ENCODE measurements at regions not wholly inside any gene's neighbourhood (a gene's known extent, or its start where the extent isn't known, plus 50 kb on each side); places are given as distances from the start of the nearest gene placed in this dataset.

DNA sequence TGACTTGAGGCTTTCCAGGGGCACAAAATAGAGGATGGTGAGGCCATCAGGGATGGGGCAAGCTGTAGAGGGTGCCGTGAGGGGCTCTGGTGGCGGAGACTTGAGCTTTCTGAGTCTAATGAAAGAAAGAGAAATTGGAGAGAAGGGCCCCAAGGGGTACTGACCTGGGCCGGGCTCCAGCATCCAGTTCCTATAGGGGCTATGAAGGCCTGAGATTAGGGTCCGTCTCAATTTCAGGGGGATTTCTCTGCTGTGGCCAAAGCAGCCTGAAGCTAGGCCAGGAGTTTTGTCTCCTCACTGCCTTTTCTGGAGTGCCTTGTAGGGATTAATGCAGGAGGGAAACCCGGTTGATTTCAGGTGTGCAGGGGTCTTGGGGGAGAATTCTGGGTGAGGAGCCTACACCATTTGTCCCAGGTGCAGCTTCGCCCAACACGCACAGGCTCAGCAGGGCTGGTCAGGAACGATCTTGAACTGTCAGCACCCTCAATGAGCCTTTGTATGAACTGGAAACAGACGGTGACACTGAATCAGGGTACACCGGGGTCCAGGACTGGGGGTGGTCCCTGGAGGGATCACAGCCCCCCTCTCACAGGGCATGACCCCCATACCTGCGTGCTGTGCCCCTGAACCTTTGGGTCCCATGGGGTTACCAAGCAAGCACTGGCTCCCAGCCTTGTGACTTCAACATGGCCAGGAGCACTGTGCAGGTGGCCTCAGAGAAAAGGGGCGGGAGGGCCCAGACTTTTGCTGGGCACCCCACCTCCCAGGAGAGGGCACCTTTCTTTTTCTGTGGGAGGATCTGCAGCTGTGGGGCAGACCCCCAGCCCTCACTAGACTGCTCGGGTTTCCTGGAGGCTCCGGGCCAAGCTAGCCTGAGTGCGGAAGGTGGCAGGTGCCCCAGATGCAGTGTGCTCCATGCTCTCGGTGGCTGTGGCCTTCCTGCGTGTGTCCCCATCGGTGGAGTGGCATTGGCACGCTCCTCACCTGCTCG is 122.9 kb upstream of the RET start:
- no peak overlapping the region for H3K4me3 ChIP-seq (ENCODE audit: low read length)

DNA sequence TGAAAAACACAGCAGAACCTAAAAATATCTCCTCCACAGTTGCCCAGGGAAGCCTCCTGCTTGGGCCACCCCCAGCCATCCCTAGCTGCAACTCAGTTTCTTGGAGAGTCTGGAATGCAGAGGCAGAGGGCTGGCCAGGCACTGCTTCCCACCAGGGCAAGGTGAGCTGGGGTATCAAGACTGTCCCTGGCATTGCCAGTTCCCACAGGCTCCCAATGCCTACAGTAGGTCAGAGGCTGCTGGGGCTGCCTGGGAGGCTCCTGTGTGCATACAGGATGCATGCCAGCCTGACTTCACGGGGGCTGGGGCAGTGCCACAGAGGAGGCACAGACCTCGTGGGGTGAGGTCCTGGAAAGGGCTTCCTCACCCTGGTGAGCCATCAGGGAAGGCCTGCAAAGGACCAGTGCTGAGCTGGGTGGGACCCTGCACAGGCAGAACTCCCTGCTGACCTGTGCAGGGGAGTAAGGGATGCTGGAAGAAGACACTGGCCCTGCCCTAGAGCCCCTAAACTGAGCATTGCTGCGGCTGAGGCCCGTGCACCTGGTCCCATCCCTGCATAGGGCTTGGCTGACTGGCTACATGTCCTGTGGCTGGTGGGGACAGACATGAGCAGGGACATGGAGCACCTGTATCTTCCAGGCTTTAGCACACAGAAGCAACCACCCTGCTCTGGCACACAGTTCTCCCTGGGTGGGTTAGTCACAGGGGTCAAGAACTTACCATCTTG is 121.9 kb upstream of the RET start:
- no peak overlapping the region for H3K27ac ChIP-seq (ENCODE audit: low read length)
- H3K4me3 ChIP-seq (ENCODE audit: low read length): no peak overlapping the region
- H3K27me3 ChIP-seq (ENCODE audit: control insufficient read depth, insufficient read depth): no peaks in the 10 kb centered on the region
- H3K9me3 ChIP-seq (ENCODE audit: control insufficient read depth, low read length): no peaks in the 10 kb centered on the region
- 78% methylated on average over 4 of the region's 4 CpGs for WGBS
- intact Hi-C loops (cut with DNase I): no loop called here
- DNase-seq: no peak
- H3K4me1 ChIP-seq (ENCODE audit: control insufficient read depth, insufficient read depth, low read length): no peaks in the 10 kb centered on the region
- no peak for ATAC-seq

More for the DNA sequence above, 122.9 kb upstream of the RET start:
- DNase-seq: peak in 1 of 3 donors; percentile 33
- Histone ChIP-seq H3K9me3 (ENCODE audit: control insufficient read depth, low read length) (no peaks in the 10 kb centered on the region), H3K4me1 (ENCODE audit: control insufficient read depth, insufficient read depth, low read length) (no peaks in the 10 kb centered on the region), H3K27ac (ENCODE audit: low read length) (no peak overlapping the region), H3K27me3 (ENCODE audit: control insufficient read depth, insufficient read depth) (no peaks in the 10 kb centered on the region)
- 88% methylated on average over 20 of the region's 20 CpGs for WGBS
- ATAC-seq: no peak
- intact Hi-C loops (cut with DNase I): no loop called here

DNA sequence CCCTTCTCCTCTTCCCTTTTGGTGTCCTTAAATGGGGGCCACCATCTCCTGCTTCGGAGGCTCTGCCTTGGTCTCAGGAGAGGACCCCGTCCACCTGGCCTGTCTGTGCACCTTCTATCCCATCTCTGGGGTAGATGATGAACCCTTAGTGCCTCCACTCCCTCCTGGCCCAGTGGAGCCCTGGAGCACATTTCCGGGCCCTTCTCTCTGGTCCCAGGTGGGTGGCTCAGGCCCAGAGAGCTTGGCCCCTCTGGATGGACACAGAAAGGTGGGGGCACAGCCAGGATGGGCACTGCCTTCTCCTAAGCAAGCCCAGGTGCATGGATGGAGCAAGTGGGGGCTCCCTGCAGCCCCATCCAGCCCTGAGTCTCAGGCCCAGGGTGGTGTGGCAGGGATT is 121.4 kb upstream of the RET start:
- no peak for ATAC-seq

DNA sequence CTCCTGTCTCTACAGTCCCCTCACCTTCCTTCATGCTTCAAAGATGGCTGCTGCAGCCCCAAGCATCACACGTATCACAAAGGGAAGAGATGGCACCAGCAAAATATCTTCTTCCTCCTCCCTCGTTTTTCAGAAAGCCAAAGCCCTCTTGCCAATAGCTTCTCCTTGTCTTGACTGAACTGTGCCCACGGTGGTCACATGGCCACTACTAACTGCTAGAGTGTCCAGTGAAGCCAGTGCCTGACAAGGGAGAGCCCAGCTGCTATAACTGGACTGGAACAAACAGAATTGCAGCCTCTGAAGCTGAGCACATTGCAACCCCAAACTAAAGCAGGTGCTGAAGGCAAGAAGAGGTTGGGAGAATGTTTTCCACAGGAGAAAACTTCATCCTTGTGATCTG is 120.8 kb upstream of the RET start:
- Histone ChIP-seq H3K4me1 (ENCODE audit: control insufficient read depth, insufficient read depth, low read length) (no peaks in the 10 kb centered on the region), H3K4me3 (ENCODE audit: low read length) (no peak overlapping the region), H3K27ac (ENCODE audit: low read length) (no peak overlapping the region), H3K9me3 (ENCODE audit: control insufficient read depth, low read length) (no peaks in the 10 kb centered on the region), H3K27me3 (ENCODE audit: control insufficient read depth, insufficient read depth) (no peaks in the 10 kb centered on the region)
- 74% methylated on average over 3 of the region's 3 CpGs for WGBS
- ATAC-seq: no peak
- intact Hi-C loops (cut with DNase I): no loop called here
- DNase-seq: no peak

More for the DNA sequence above, 121.4 kb upstream of the RET start:
- H3K27ac ChIP-seq (ENCODE audit: low read length): no peak overlapping the region
- no peaks in the 10 kb centered on the region for H3K4me1 ChIP-seq (ENCODE audit: control insufficient read depth, insufficient read depth, low read length)
- no peaks in the 10 kb centered on the region for H3K9me3 ChIP-seq (ENCODE audit: control insufficient read depth, low read length)
- no peaks in the 10 kb centered on the region for H3K27me3 ChIP-seq (ENCODE audit: control insufficient read depth, insufficient read depth)
- no peak overlapping the region for H3K4me3 ChIP-seq (ENCODE audit: low read length)
- WGBS: 98% methylated on average over 3 of the region's 3 CpGs
- intact Hi-C loops (cut with DNase I): no loop called here
- DNase-seq: no peak

DNA sequence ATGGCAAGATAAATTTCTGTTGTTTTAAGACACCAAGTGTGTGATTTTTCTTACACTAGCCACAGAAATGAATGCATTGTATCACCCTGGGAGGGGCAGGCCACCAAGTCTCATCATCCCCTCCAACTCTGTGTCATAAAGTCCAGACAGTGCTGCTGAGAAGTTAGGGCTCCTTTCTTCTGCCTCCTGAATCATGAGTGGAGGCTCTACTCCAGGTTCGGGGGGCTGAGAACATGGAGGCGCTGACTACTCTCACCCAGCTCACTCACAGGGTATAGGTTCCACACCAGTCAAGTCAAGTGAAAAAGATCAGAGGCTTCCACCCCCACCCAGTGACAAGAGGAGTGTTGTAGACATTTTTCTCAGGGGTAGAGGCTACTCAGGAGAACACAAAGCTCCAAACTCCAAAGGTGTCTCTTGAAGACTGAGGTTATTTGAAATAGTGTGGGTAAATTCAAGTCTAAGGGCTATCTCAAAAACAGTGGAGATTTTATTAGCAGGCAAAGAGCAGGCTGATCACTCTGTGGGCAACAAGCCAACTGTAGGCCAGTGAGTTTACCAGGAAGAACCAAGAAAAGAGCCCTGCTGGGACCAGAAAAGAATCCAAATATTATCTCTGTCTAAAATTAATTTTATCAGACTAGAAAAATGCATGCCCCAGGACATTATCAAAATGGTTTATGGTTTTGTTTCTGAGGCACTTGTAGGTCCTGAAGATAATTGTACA is 118.6 kb upstream of the RET start:
- DNase-seq (no peak), ATAC-seq (no peak)
- WGBS: 98% methylated on average over 2 of the region's 2 CpGs
- intact Hi-C loops (cut with DNase I): no loop called here
- Histone ChIP-seq H3K4me3 (ENCODE audit: low read length) (no peak overlapping the region), H3K27ac (ENCODE audit: low read length) (no peak overlapping the region), H3K27me3 (ENCODE audit: control insufficient read depth, insufficient read depth) (no peaks in the 10 kb centered on the region), H3K4me1 (ENCODE audit: control insufficient read depth, insufficient read depth, low read length) (no peaks in the 10 kb centered on the region), H3K9me3 (ENCODE audit: control insufficient read depth, low read length) (no peaks in the 10 kb centered on the region)

DNA sequence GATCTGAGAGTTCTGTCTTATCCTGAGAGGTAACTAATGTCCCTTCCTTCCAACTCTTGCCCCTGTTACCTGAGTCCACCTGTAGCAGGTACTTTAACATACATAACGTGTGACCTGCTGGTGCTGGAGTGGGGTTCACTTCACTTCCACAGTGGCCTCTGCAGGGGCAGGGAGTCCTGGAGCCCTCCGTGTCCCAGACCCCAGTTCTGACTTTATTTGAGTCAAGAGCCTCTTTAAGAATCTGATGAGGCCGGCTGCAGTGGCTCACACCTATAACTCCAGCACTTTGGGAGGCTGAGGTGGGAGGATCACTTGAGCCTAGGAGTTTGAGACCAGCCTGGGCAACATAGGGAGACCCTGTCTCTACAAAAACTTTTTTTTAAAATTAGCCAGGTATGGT is 117.0 kb upstream of the RET start:
- Histone ChIP-seq H3K4me1 (ENCODE audit: control insufficient read depth, insufficient read depth, low read length) (no peaks in the 10 kb centered on the region), H3K4me3 (ENCODE audit: low read length) (no peak overlapping the region), H3K27ac (ENCODE audit: low read length) (no peak overlapping the region), H3K9me3 (ENCODE audit: control insufficient read depth, low read length) (no peaks in the 10 kb centered on the region), H3K27me3 (ENCODE audit: control insufficient read depth, insufficient read depth) (no peaks in the 10 kb centered on the region)
- ATAC-seq (no peak), DNase-seq (no peak)
- WGBS: 87% methylated on average over 3 of the region's 3 CpGs
- intact Hi-C loops (cut with DNase I): no loop called here

DNA sequence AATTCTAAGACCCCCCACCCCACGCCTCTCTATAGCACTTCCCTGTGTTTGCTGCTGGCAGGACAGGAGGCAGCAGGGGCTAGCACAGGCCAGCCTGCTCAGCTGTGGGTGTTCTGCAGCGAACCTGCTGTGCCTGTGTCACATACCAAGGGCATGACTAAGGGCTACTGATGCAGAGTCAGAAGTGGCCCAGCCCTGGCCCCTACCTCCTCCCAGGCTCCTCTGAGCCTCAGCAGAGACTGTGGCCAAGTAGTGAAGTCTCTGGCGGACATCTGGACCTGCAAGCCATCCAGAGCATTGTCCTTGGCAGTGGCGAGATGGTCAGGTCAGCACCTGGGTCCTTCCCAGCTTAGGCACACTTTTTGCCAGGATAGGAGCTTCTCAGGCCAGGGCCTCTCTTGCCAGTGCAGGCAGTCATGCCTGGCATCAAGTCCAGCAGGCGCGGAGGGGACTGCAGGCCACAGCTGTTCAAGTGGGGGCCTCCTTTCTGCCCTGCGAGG is 116.3 kb upstream of the RET start:
- WGBS: 75% methylated on average over 7 of the region's 7 CpGs
- H3K27ac ChIP-seq (ENCODE audit: low read length): no peak overlapping the region
- H3K4me1 ChIP-seq (ENCODE audit: control insufficient read depth, insufficient read depth, low read length): no peaks in the 10 kb centered on the region
- peak in 1 of 3 donors; percentile 22 for DNase-seq
- intact Hi-C loops (cut with DNase I): no loop called here
- peak; percentile 37 to 53 for ATAC-seq
- no peaks in the 10 kb centered on the region for H3K9me3 ChIP-seq (ENCODE audit: control insufficient read depth, low read length)
- H3K27me3 ChIP-seq (ENCODE audit: control insufficient read depth, insufficient read depth): no peaks in the 10 kb centered on the region
- H3K4me3 ChIP-seq (ENCODE audit: low read length): no peak overlapping the region

DNA sequence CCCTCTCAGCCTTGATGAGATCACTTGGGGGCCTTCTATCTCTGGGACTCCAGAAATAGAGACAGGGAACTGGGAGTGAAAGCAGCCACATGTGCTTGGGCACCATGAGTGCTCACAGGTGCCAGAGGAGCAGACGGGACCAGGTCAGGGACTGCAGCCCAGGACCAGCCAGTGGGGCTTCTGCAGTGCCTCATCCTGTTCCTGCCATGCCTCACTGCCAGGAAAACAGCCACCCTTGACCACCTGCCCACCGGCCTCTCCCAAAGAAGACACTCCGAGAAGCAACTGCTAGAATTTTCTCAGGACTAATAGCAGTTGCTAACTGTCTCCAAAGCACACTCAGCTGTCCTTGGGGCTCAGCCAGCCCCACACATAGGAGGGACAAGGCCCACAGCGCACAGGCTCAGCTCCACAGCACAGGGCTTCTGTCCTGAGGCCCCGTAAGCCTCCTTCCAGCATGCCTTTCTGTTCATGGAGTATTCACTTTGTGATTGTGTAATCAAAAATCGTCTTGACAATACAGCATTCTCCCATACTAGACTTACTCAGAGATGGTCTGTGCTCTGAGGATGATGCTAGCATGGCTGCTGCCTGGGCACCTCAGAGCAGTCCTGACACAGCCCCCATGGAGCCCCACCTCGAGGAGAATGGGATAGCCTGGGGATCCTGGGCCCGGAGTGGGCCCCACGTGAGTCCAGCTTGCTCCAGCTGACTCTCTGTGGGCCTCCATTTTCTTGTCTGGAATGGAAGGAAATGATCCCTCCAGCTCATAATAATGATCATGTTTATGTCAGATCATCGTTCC is 115.7 kb upstream of the RET start:
- ATAC-seq: peak; percentile 27 to 45
- no peaks in the 10 kb centered on the region for H3K4me1 ChIP-seq (ENCODE audit: control insufficient read depth, insufficient read depth, low read length)
- DNase-seq: peak in 1 of 3 donors; percentile 43
- intact Hi-C loops (cut with DNase I): no loop called here
- H3K27ac ChIP-seq (ENCODE audit: low read length): no peak overlapping the region
- 64% methylated on average over 10 of the region's 10 CpGs for WGBS
- no peaks in the 10 kb centered on the region for H3K9me3 ChIP-seq (ENCODE audit: control insufficient read depth, low read length)
- H3K4me3 ChIP-seq (ENCODE audit: low read length): no peak overlapping the region
- no peaks in the 10 kb centered on the region for H3K27me3 ChIP-seq (ENCODE audit: control insufficient read depth, insufficient read depth)

DNA sequence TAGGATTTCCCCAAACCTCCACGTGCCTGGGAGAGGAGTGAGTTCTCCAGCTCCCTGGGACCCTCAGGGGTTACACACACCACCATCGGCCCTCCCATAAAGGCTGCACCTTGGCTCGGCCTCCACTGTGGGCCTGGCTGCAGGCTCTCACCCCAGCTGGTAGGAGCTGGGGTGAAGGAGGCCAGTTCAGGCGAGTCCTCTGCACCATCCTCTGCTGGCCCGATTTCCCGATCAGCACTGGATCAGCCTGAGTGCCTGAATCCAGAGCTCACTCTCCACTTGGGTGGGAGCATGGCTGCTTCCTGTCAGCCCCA is 115.1 kb upstream of the RET start:
- Histone ChIP-seq H3K27me3 (ENCODE audit: control insufficient read depth, insufficient read depth) (no peaks in the 10 kb centered on the region), H3K27ac (ENCODE audit: low read length) (no peak overlapping the region), H3K4me3 (ENCODE audit: low read length) (no peak overlapping the region), H3K4me1 (ENCODE audit: control insufficient read depth, insufficient read depth, low read length) (no peaks in the 10 kb centered on the region), H3K9me3 (ENCODE audit: control insufficient read depth, low read length) (no peaks in the 10 kb centered on the region)
- peak in 1 of 3 donors; percentile 58 for DNase-seq
- intact Hi-C loops (cut with DNase I): no loop called here
- 65% methylated on average over 6 of the region's 6 CpGs for WGBS
- peak in 1 of 2 donors; percentile 39 for ATAC-seq

DNA sequence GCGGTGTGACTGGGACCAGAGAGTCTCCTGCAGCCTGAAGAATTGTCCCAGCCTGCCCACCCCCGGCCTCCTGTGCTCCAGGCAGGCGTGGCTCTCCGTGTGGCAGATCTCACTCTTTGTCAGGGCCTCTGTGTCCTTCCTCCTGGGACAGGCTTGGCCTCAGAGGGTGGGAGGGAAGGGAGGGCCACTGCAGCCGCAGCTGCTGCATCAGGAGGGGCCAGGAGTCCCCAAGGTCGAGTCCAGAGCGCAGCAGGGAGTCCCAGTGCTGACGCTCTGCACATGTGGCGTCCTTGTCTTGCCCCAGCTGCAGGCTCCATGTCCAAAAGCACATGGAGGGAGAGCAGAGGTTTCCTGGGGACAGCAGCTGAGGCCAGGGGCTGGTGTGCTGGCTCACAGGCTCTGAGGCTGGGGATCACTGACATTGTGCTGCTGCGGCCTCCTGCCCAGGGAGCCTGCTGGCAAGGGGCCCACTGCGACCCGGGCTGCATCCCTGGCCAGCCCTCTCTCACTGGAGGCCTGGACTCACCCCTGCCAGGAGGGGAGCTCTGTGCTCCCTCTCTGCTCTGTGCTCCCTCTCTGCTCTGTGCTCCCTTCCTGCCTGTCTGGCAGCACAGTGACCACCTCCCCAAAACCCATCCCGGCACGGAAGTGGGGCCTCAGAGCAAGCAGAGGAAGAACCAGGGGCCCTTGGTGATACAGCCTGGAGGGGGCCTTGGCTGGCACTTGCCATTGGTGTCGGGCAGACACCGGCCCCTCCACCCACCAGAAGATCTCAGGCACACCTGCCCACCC is 114.6 kb upstream of the RET start:
- intact Hi-C loops (cut with DNase I): no loop called here
- DNase-seq (peak in 1 of 3 donors; percentile 67), ATAC-seq (peak; percentile 43 to 58)
- H3K4me1 ChIP-seq (ENCODE audit: control insufficient read depth, insufficient read depth, low read length): no peaks in the 10 kb centered on the region
- H3K4me3 ChIP-seq (ENCODE audit: low read length): no peak overlapping the region
- no peaks in the 10 kb centered on the region for H3K27me3 ChIP-seq (ENCODE audit: control insufficient read depth, insufficient read depth)
- WGBS: 48% methylated on average over 16 of the region's 16 CpGs
- no peaks in the 10 kb centered on the region for H3K9me3 ChIP-seq (ENCODE audit: control insufficient read depth, low read length)
- no peak overlapping the region for H3K27ac ChIP-seq (ENCODE audit: low read length)

All from right cardiac atrium (tissue), 5 donors.